ENCODE measurements at regions not wholly inside any gene's neighbourhood (a gene's known extent, or its start where the extent isn't known, plus 50 kb on each side); places are given as distances from the start of the nearest gene placed in this dataset.
"Not testable (repeated sequence)": the region's sequence is repeated elsewhere in the genome, so short reads cannot be mapped to it uniquely, and the experiment has no call there.

DNA sequence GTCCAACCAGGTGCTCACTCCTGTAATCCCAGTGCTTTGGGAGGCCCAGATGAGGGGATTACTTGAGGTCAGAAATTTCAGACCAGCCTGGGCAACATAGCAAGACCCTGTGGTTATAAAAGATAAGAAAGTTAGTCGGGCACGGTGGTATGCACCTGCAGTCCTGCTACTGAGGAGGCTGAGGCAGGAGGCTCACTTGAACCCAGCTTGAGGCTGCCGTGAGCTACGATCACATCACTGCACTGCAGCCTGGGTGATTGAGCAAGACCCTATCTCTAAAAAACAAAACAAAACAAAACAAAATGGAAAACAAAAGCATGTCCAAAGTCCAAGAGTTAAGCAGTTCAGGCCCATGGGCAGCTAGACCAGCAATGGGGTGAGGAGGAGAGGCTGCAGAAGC lies 143.2 kb downstream of the IRX5 start (continued):
- TF ChIP-seq, protein P1, sequence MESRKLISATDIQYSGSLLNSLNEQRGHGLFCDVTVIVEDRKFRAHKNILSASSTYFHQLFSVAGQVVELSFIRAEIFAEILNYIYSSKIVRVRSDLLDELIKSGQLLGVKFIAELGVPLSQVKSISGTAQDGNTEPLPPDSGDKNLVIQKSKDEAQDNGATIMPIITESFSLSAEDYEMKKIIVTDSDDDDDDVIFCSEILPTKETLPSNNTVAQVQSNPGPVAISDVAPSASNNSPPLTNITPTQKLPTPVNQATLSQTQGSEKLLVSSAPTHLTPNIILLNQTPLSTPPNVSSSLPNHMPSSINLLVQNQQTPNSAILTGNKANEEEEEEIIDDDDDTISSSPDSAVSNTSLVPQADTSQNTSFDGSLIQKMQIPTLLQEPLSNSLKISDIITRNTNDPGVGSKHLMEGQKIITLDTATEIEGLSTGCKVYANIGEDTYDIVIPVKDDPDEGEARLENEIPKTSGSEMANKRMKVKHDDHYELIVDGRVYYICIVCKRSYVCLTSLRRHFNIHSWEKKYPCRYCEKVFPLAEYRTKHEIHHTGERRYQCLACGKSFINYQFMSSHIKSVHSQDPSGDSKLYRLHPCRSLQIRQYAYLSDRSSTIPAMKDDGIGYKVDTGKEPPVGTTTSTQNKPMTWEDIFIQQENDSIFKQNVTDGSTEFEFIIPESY (IDR thresholded peaks at IDR 0.05; ENCODE audit: borderline replicate concordance, low read depth), result no peak
- TF ChIP-seq JUND (IDR thresholded peaks at IDR 0.05), result no peak
- TF ChIP-seq FOXJ3 (CRISPR knock-in tag; IDR thresholded peaks at IDR 0.05), result no peak
- TF ChIP-seq, protein P2, sequence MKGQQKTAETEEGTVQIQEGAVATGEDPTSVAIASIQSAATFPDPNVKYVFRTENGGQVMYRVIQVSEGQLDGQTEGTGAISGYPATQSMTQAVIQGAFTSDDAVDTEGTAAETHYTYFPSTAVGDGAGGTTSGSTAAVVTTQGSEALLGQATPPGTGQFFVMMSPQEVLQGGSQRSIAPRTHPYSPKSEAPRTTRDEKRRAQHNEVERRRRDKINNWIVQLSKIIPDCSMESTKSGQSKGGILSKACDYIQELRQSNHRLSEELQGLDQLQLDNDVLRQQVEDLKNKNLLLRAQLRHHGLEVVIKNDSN (IDR thresholded peaks at IDR 0.05; ENCODE audit: borderline replicate concordance, low read depth), result no peak

DNA sequence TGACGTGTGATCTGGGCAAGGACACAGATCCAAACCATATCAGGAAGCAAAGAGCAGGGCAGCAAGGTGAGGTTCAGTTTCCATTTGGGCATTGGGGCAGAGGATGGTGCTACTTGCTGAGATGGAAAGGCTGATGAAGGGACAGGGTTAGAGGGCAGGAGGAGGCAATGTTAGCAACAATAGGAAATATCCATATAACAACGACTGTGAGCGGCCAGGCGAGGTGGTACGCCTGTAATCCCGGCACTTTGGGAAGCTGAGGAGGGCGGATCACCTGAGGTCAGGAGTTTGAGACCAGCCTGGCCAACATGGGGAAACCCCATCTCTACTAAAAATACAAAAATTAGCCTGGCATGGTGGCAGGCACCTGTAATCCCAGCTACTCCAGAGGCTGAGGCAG lies 144.5 kb downstream of the IRX5 start:
- POLR2A ChIA-PET; H4K20me1 ChIP-seq (ENCODE audit: insufficient read depth); H3K4me2 ChIP-seq; H3K9ac ChIP-seq; H3K79me2 ChIP-seq (ENCODE audit: insufficient read depth); H3F3A ChIP-seq (replicated peaks; ENCODE audit: insufficient read depth); H3K36me3 ChIP-seq (replicated peaks in 1 of 2; ENCODE audit: control insufficient read depth in 1 of 2, insufficient read depth in 2 of 2, low read length in 1 of 2); DNase-seq; H3K4me1 ChIP-seq (ENCODE audit: control insufficient read depth in 1 of 2, insufficient read depth in 2 of 2, low read depth in 1 of 2, low read length in 1 of 2); H3K27ac ChIP-seq (ENCODE audit: low read depth in 2 of 2, low read length in 1 of 2); H3K9me3 ChIP-seq; H3K9me2 ChIP-seq; H3K27me3 ChIP-seq (ENCODE audit: insufficient read depth); H3K4me3 ChIP-seq (ENCODE audit: low read depth in 2 of 2, low read length in 1 of 2); H2AFZ ChIP-seq (ENCODE audit: low read depth): not testable (repeated sequence)
- CTCF ChIA-PET, result interaction anchor here (0.6 to 1.2 kb wide), 2 partner anchors 39 to 249 kb away, joined by 3 read pairs; partner anchors contain the start of gene IRX6
- WGBS (ENCODE audit: low lambda C conversion rate), result 47% methylated on average over 7 of the region's 7 CpGs

DNA sequence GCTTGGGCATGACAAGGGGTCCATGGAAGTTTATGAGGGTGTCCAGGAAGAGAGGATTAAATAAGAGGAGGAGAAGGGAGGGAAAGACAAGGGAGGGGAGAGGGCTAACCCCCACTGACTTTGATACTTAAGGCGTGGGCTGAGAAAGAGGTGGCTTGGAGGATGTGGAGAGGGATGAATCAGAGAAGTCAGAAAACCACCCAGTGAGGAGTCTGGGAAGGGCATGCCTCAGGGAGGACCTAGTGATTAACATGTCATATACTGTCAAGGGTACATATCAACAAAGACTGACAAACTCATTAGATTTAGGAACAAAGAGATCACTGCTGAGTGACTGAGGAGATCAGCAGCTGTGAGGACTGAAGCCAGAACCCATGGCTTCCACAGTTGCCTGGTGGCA lies 145.4 kb downstream of the IRX5 start:
- H3K9ac ChIP-seq, result no peak overlapping the region
- H3K36me3 ChIP-seq (replicated peaks in 1 of 2; ENCODE audit: control insufficient read depth in 1 of 2, insufficient read depth in 2 of 2, low read length in 1 of 2), result no peaks in the 10 kb centered on the region
- TF ChIP-seq RXRA (IDR thresholded peaks at IDR 0.05; ENCODE audit: borderline replicate concordance, low read depth) (no peak), RFX5 (IDR thresholded peaks at IDR 0.05; ENCODE audit: low read length) (no peak), RAD21 (IDR thresholded peaks at IDR 0.05; ENCODE audit: low read length) (no peak), SMC3 (IDR thresholded peaks at IDR 0.05; ENCODE audit: low read depth, low read length) (no peak)
- TF ChIP-seq, protein P3, sequence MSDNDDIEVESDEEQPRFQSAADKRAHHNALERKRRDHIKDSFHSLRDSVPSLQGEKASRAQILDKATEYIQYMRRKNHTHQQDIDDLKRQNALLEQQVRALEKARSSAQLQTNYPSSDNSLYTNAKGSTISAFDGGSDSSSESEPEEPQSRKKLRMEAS (IDR thresholded peaks at IDR 0.05; ENCODE audit: low read depth), result no peak
- no peak overlapping the region for H3K4me3 ChIP-seq (ENCODE audit: low read depth in 2 of 2, low read length in 1 of 2)
- H3K27me3 ChIP-seq (ENCODE audit: insufficient read depth), result no peaks in the 10 kb centered on the region
- H3K4me1 ChIP-seq (ENCODE audit: control insufficient read depth in 1 of 2, insufficient read depth in 2 of 2, low read depth in 1 of 2, low read length in 1 of 2), result no peaks in the 10 kb centered on the region
- no peaks in the 10 kb centered on the region for H4K20me1 ChIP-seq (ENCODE audit: insufficient read depth)
- H2AFZ ChIP-seq (ENCODE audit: low read depth), result no peak overlapping the region
- no peaks in the 10 kb centered on the region for H3K9me2 ChIP-seq
- no peak for DNase-seq
- H3K27ac ChIP-seq (ENCODE audit: low read depth in 2 of 2, low read length in 1 of 2), result no peak overlapping the region
- H3F3A ChIP-seq (replicated peaks; ENCODE audit: insufficient read depth), result no peaks in the 10 kb centered on the region
- POLR2A ChIA-PET, result no interaction called here
- 19% methylated on average over 1 of the region's 1 CpG for WGBS (ENCODE audit: low lambda C conversion rate)
- no peak overlapping the region for H3K4me2 ChIP-seq
- CTCF ChIA-PET, result interaction anchor here (0.6 to 1.2 kb wide), 2 partner anchors 40 to 248 kb away, joined by 3 read pairs; partner anchors contain the start of gene IRX6
- no peaks in the 10 kb centered on the region for H3K9me3 ChIP-seq
- no peaks in the 10 kb centered on the region for H3K79me2 ChIP-seq (ENCODE audit: insufficient read depth)

Measured in SK-N-SH (cell line).